Right atrium auricular region (tissue), 2 donors: ENCODE measurements at regions not wholly inside any gene's neighbourhood (a gene's known extent, or its start where the extent isn't known, plus 50 kb on each side); places are given as distances from the start of the nearest gene placed in this dataset.

ENCODE experiments used
- DNase-seq: peaks from one replicate; pipeline ENCODE4 v3.0.0-alpha.2; 2019; ENCODE audit warnings: low spot score
- H3K27ac ChIP-seq, 2 donors: fragments of 200-600 bp; sonication (generic); 1 replicate in 1 of 2; 2 replicates in 1 of 2; pipeline ENCODE4 v1.5.1; 2016 to 2019
- H3K27me3 ChIP-seq, 2 donors: fragments of 200-600 bp; sonication (generic); one replicate each; pipeline versions ENCODE4 v1.5.1 to v1.6.0; 2017 to 2019
- H3K36me3 ChIP-seq: fragments of 200-600 bp; sonication (generic); one replicate; pipeline ENCODE4 v1.5.1; 2016
- H3K4me1 ChIP-seq, 2 donors: fragments of 200-600 bp; sonication (generic); one replicate each; pipeline versions ENCODE4 v1.5.1 to v1.6.0; 2017 to 2019
- H3K4me3 ChIP-seq, 2 donors: fragments of 200-600 bp; sonication (generic); 1 replicate in 1 of 2; 2 replicates in 1 of 2; pipeline ENCODE4 v1.5.1; 2017 to 2019; ENCODE audit warnings: mild to moderate bottlenecking in 1 of 2, moderate library complexity in 1 of 2
- H3K9me3 ChIP-seq, 2 donors: fragments of 200-600 bp; sonication (generic); one replicate each; pipeline ENCODE4 v1.5.1; 2019
- CTCF ChIP-seq, 2 donors: fragments of 200-600 bp; sonication (generic); IDR thresholded peaks; one replicate each; pipeline ENCODE4 v1.5.1; 2019; ENCODE audit warnings: antibody characterized with exemption in 2 of 2

GRCh38 chr6:91580635-91581034 is 993.8 kb upstream of the MAP3K7 start:
- no peaks in the 10 kb centered on the region for H3K4me1 ChIP-seq
- H3K27ac ChIP-seq: no peak overlapping the region
- H3K9me3 ChIP-seq: no peaks in the 10 kb centered on the region
- TF ChIP-seq CTCF (IDR thresholded peaks at IDR 0.05): no peak
- no peak for DNase-seq
- H3K4me3 ChIP-seq: no peak overlapping the region
- H3K36me3 ChIP-seq: no peaks in the 10 kb centered on the region
- H3K27me3 ChIP-seq: no peaks in the 10 kb centered on the region

GRCh38 chr6:91575032-91575431 is 988.2 kb upstream of the MAP3K7 start:
- Histone ChIP-seq H3K4me1 (no peaks in the 10 kb centered on the region), H3K9me3 (no peaks in the 10 kb centered on the region), H3K36me3 (no peaks in the 10 kb centered on the region), H3K27me3 (no peaks in the 10 kb centered on the region), H3K27ac (no peak overlapping the region), H3K4me3 (no peak overlapping the region)
- DNase-seq: no peak
- no peak for TF ChIP-seq CTCF (IDR thresholded peaks at IDR 0.05)

- Histone ChIP-seq H3K9me3 (no peaks in the 10 kb centered on the region), H3K4me3 (no peak overlapping the region), H3K27ac (no peak overlapping the region), H3K27me3 (no peaks in the 10 kb centered on the region), H3K4me1 (no peaks in the 10 kb centered on the region), H3K36me3 (no peaks in the 10 kb centered on the region)
- no peak for TF ChIP-seq CTCF (IDR thresholded peaks at IDR 0.05)
- no peak for DNase-seq
Measured at GRCh38 chr6:91573826-91574416, 987.0 kb upstream of the MAP3K7 start.

GRCh38 chr6:91572878-91573277 is 986.0 kb upstream of the MAP3K7 start:
- Histone ChIP-seq H3K9me3 (no peaks in the 10 kb centered on the region), H3K4me1 (no peaks in the 10 kb centered on the region), H3K36me3 (no peaks in the 10 kb centered on the region), H3K27me3 (no peaks in the 10 kb centered on the region), H3K27ac (no peak overlapping the region), H3K4me3 (no peak overlapping the region)
- TF ChIP-seq CTCF (IDR thresholded peaks at IDR 0.05): no peak
- no peak for DNase-seq

- Histone ChIP-seq H3K36me3 (no peaks in the 10 kb centered on the region), H3K27ac (no peak overlapping the region), H3K4me3 (no peak overlapping the region), H3K4me1 (no peaks in the 10 kb centered on the region), H3K27me3 (no peaks in the 10 kb centered on the region), H3K9me3 (peaks cover 0 to 5% of the 10 kb centered on the region in 2 donors)
- no peak for DNase-seq
- TF ChIP-seq CTCF (IDR thresholded peaks at IDR 0.05): no peak
Measured at GRCh38 chr6:91569071-91569470, 982.2 kb upstream of the MAP3K7 start.

- no peak for TF ChIP-seq CTCF (IDR thresholded peaks at IDR 0.05)
Measured at GRCh38 chr6:91566467-91566866, 979.6 kb upstream of the MAP3K7 start.

More at GRCh38 chr6:91566467-91566866, 979.6 kb upstream of the MAP3K7 start:
- Histone ChIP-seq H3K4me1 (no peaks in the 10 kb centered on the region), H3K9me3 (peaks cover 0 to 8% of the 10 kb centered on the region in 2 donors), H3K27me3 (no peaks in the 10 kb centered on the region), H3K36me3 (no peaks in the 10 kb centered on the region), H3K4me3 (no peak overlapping the region), H3K27ac (no peak overlapping the region)
- DNase-seq: no peak
